ENCODE measurements at regions not wholly inside any gene's neighbourhood (a gene's known extent, or its start where the extent isn't known, plus 50 kb on each side); places are given as distances from the start of the nearest gene placed in this dataset.

DNA sequence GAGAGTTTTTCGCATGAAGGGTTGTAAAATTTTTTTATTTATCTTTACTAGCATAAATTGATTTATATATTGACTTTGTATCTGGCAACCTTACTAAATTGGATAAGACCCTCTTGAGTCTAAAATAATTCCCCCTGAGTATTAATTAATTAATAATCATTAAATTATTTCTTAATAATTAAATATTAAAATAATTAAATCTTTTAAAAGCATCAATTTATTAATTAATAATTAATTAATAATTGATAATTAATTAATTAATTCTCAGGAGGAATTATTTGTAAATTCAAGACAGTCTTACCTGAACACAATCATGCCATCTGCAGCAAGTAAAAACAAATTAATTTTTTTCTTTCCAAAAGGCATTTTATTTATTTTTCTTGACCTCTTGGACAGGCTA is 370.4 kb upstream of the PTPRD start:
- TF ChIP-seq, protein P1, sequence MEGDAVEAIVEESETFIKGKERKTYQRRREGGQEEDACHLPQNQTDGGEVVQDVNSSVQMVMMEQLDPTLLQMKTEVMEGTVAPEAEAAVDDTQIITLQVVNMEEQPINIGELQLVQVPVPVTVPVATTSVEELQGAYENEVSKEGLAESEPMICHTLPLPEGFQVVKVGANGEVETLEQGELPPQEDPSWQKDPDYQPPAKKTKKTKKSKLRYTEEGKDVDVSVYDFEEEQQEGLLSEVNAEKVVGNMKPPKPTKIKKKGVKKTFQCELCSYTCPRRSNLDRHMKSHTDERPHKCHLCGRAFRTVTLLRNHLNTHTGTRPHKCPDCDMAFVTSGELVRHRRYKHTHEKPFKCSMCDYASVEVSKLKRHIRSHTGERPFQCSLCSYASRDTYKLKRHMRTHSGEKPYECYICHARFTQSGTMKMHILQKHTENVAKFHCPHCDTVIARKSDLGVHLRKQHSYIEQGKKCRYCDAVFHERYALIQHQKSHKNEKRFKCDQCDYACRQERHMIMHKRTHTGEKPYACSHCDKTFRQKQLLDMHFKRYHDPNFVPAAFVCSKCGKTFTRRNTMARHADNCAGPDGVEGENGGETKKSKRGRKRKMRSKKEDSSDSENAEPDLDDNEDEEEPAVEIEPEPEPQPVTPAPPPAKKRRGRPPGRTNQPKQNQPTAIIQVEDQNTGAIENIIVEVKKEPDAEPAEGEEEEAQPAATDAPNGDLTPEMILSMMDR (IDR thresholded peaks at IDR 0.05), result no peak
- TF ChIP-seq POLR2AphosphoS5 (IDR thresholded peaks at IDR 0.05), result no peak
- TF ChIP-seq POLR2A (IDR thresholded peaks at IDR 0.05), result no peak

All from suprapubic skin (tissue), 4 donors.